Rectal smooth muscle tissue (tissue), 1 donor: ENCODE measurements at regions not wholly inside any gene's neighbourhood (a gene's known extent, or its start where the extent isn't known, plus 50 kb on each side); places are given as distances from the start of the nearest gene placed in this dataset.

ENCODE experiments used
- H3K27ac ChIP-seq: one replicate; pipeline ENCODE4 v1.7.0; 2013; ENCODE audit warnings: low read depth, low read length, inconsistent platforms
- H3K27me3 ChIP-seq: one replicate; pipeline ENCODE4 v1.7.0; 2013; ENCODE audit warnings: low read length; ENCODE audit not compliant: control insufficient read depth, insufficient read depth
- H3K36me3 ChIP-seq: one replicate; pipeline ENCODE4 v1.7.0; 2013; ENCODE audit warnings: low read length; ENCODE audit not compliant: control insufficient read depth, insufficient read depth
- H3K4me1 ChIP-seq: one replicate; pipeline ENCODE4 v1.7.0; 2013; ENCODE audit warnings: low read length; ENCODE audit not compliant: control insufficient read depth, insufficient read depth
- H3K4me3 ChIP-seq: one replicate; pipeline ENCODE4 v1.7.0; 2013; ENCODE audit warnings: low read length
- H3K9ac ChIP-seq: one replicate; pipeline ENCODE4 v1.7.0; 2013; ENCODE audit warnings: low read length

GRCh38 chr3:68345781-68346180 is 586.6 kb downstream of the TAFA4 start:
- no peak overlapping the region for H3K9ac ChIP-seq
- no peaks in the 10 kb centered on the region for H3K4me1 ChIP-seq
- H3K27ac ChIP-seq: no peak overlapping the region
- H3K27me3 ChIP-seq: no peaks in the 10 kb centered on the region
- H3K36me3 ChIP-seq: no peaks in the 10 kb centered on the region
- H3K4me3 ChIP-seq: no peak overlapping the region

GRCh38 chr3:68342426-68342825 is 589.9 kb downstream of the TAFA4 start:
- Histone ChIP-seq H3K4me3 (no peak overlapping the region), H3K27me3 (no peaks in the 10 kb centered on the region), H3K9ac (no peak overlapping the region), H3K36me3 (no peaks in the 10 kb centered on the region), H3K4me1 (no peaks in the 10 kb centered on the region), H3K27ac (no peak overlapping the region)

GRCh38 chr3:68336042-68336441 is 596.3 kb downstream of the TAFA4 start:
- no peaks in the 10 kb centered on the region for H3K27me3 ChIP-seq
- H3K36me3 ChIP-seq: no peaks in the 10 kb centered on the region
- H3K4me1 ChIP-seq: no peaks in the 10 kb centered on the region
- no peak overlapping the region for H3K4me3 ChIP-seq
- no peak overlapping the region for H3K27ac ChIP-seq
- H3K9ac ChIP-seq: no peak overlapping the region

GRCh38 chr3:68334367-68334986 is 597.9 kb downstream of the TAFA4 start:
- Histone ChIP-seq H3K36me3 (no peaks in the 10 kb centered on the region), H3K27me3 (no peaks in the 10 kb centered on the region), H3K4me3 (no peak overlapping the region), H3K9ac (no peak overlapping the region), H3K27ac (no peak overlapping the region), H3K4me1 (no peaks in the 10 kb centered on the region)

- no peak overlapping the region for H3K9ac ChIP-seq
- H3K27me3 ChIP-seq: no peaks in the 10 kb centered on the region
- no peaks in the 10 kb centered on the region for H3K4me1 ChIP-seq
- H3K27ac ChIP-seq: no peak overlapping the region
- no peak overlapping the region for H3K4me3 ChIP-seq
- no peaks in the 10 kb centered on the region for H3K36me3 ChIP-seq
Observed at GRCh38 chr3:68328049-68328448, 604.3 kb downstream of the TAFA4 start.

GRCh38 chr3:68315964-68316363 is 616.4 kb downstream of the TAFA4 start:
- H3K4me3 ChIP-seq: no peak overlapping the region
- no peak overlapping the region for H3K27ac ChIP-seq
- H3K9ac ChIP-seq: no peak overlapping the region
- H3K4me1 ChIP-seq: no peaks in the 10 kb centered on the region
- no peaks in the 10 kb centered on the region for H3K27me3 ChIP-seq
- H3K36me3 ChIP-seq: no peaks in the 10 kb centered on the region

GRCh38 chr3:68315546-68315945 is 616.8 kb downstream of the TAFA4 start:
- Histone ChIP-seq H3K9ac (no peak overlapping the region), H3K27ac (no peak overlapping the region), H3K27me3 (no peaks in the 10 kb centered on the region), H3K36me3 (no peaks in the 10 kb centered on the region), H3K4me1 (no peaks in the 10 kb centered on the region), H3K4me3 (no peak overlapping the region)

- Histone ChIP-seq H3K36me3 (no peaks in the 10 kb centered on the region), H3K9ac (no peak overlapping the region), H3K4me1 (no peaks in the 10 kb centered on the region), H3K4me3 (no peak overlapping the region), H3K27me3 (no peaks in the 10 kb centered on the region), H3K27ac (no peak overlapping the region)
Observed at GRCh38 chr3:68306571-68306970, 625.8 kb downstream of the TAFA4 start.

GRCh38 chr3:68295457-68295856 is 636.9 kb downstream of the TAFA4 start:
- H3K27me3 ChIP-seq: no peaks in the 10 kb centered on the region
- no peaks in the 10 kb centered on the region for H3K36me3 ChIP-seq
- no peak overlapping the region for H3K4me3 ChIP-seq
- H3K27ac ChIP-seq: no peak overlapping the region
- no peaks in the 10 kb centered on the region for H3K4me1 ChIP-seq
- H3K9ac ChIP-seq: no peak overlapping the region

GRCh38 chr3:68290333-68290732 is 635.9 kb upstream of the SUCLG2 start:
- H3K9ac ChIP-seq: no peak overlapping the region
- no peak overlapping the region for H3K27ac ChIP-seq

GRCh38 chr3:68288085-68288484 is 633.7 kb upstream of the SUCLG2 start:
- no peak overlapping the region for H3K27ac ChIP-seq
- no peak overlapping the region for H3K4me3 ChIP-seq
- no peaks in the 10 kb centered on the region for H3K36me3 ChIP-seq
- no peaks in the 10 kb centered on the region for H3K4me1 ChIP-seq
- no peak overlapping the region for H3K9ac ChIP-seq
- H3K27me3 ChIP-seq: no peaks in the 10 kb centered on the region

More at GRCh38 chr3:68290333-68290732, 635.9 kb upstream of the SUCLG2 start:
- Histone ChIP-seq H3K4me3 (no peak overlapping the region), H3K27me3 (no peaks in the 10 kb centered on the region), H3K4me1 (no peaks in the 10 kb centered on the region), H3K36me3 (no peaks in the 10 kb centered on the region)

- Histone ChIP-seq H3K4me1 (no peaks in the 10 kb centered on the region), H3K27ac (no peak overlapping the region), H3K4me3 (no peak overlapping the region)
Observed at GRCh38 chr3:68287101-68287500, 632.7 kb upstream of the SUCLG2 start.

GRCh38 chr3:68274286-68274685 is 619.9 kb upstream of the SUCLG2 start:
- H3K9ac ChIP-seq: no peak overlapping the region
- no peaks in the 10 kb centered on the region for H3K36me3 ChIP-seq
- H3K4me3 ChIP-seq: no peak overlapping the region
- H3K27me3 ChIP-seq: no peaks in the 10 kb centered on the region
- no peak overlapping the region for H3K27ac ChIP-seq
- no peaks in the 10 kb centered on the region for H3K4me1 ChIP-seq

More at GRCh38 chr3:68287101-68287500, 632.7 kb upstream of the SUCLG2 start:
- Histone ChIP-seq H3K27me3 (no peaks in the 10 kb centered on the region), H3K9ac (no peak overlapping the region), H3K36me3 (no peaks in the 10 kb centered on the region)
